Upper lobe of left lung (tissue), 6 donors: ENCODE measurements at regions not wholly inside any gene's neighbourhood (a gene's known extent, or its start where the extent isn't known, plus 50 kb on each side); places are given as distances from the start of the nearest gene placed in this dataset.
"Not testable (repeated sequence)": the region's sequence is repeated elsewhere in the genome, so short reads cannot be mapped to it uniquely, and the experiment has no call there.

Experiments
- ATAC-seq, 2 donors: fragments of 200-7000 bp; cut with Tn5 transposase; one replicate each; pipeline ENCODE4 v1.9.1; 2022; ENCODE audit warnings: mild to moderate bottlenecking in 2 of 2, moderate library complexity in 2 of 2; ENCODE audit not compliant: low FRiP score in 2 of 2
- DNase-seq, 2 donors: peaks; one replicate each; pipeline ENCODE4 v3.0.0-alpha.2; 2019 to 2020
- H3K27ac ChIP-seq, 4 donors: fragments of 200-600 bp; sonication (generic); one replicate each; pipeline ENCODE4 v1.5.1; 2016 to 2019
- H3K27me3 ChIP-seq, 4 donors: fragments of 200-600 bp; sonication (generic); one replicate each; pipeline ENCODE4 v1.5.1; 2017 to 2019
- H3K36me3 ChIP-seq, 4 donors: fragments of 200-600 bp; sonication (generic); one replicate each; pipeline ENCODE4 v1.5.1; 2016 to 2019
- H3K4me1 ChIP-seq, 4 donors: fragments of 200-600 bp; sonication (generic); one replicate each; pipeline ENCODE4 v1.5.1; 2018 to 2019
- H3K4me3 ChIP-seq, 4 donors: fragments of 200-600 bp; sonication (generic); one replicate each; pipeline ENCODE4 v1.5.1; 2017 to 2019; ENCODE audit warnings: mild to moderate bottlenecking in 2 of 4, moderate library complexity in 1 of 4
- H3K9me3 ChIP-seq, 4 donors: fragments of 200-600 bp; sonication (generic); one replicate each; pipeline ENCODE4 v1.5.1; 2018 to 2019
- CTCF ChIP-seq, 6 experiments: fragments of 450-650 bp in 4 of 6; fragments of 200-600 bp in 2 of 6; sonication (generic) in 2 of 6; IDR thresholded peaks; one replicate each; pipeline ENCODE4 v1.5.1; 2016 to 2019; ENCODE audit warnings: antibody characterized with exemption in 6 of 6
- EP300 ChIP-seq, 4 donors: sonication (generic); formaldehyde crosslinking; IDR thresholded peaks; one replicate each; pipeline ENCODE4 v1.5.1; 2017; ENCODE audit warnings: antibody characterized with exemption in 4 of 4, control low read depth in 2 of 4
- POLR2A ChIP-seq, 4 donors: fragments of 450-650 bp; IDR thresholded peaks; one replicate each; pipeline ENCODE4 v1.5.1; 2016 to 2017; ENCODE audit warnings: antibody characterized with exemption in 4 of 4, mild to moderate bottlenecking in 2 of 4
- POLR2AphosphoS5 ChIP-seq, 2 donors: sonication (generic); formaldehyde crosslinking; IDR thresholded peaks; one replicate each; pipeline ENCODE4 v1.5.1; 2017; ENCODE audit warnings: antibody characterized with exemption in 2 of 2
- WGBS, 2 donors: methylation state at CpG; one replicate each; pipeline ENCODE4 v1.1.5; 2017 to 2018; 5-methylcytosine and 5-hydroxymethylcytosine counted together
- donor health status: DM: no; HTN: no; CAD: no; lungs with moderate emphysema.
- donor health status: DM: no; HTN: yes; CAD: no; lungs with severe emphysema.

- no peaks in the 10 kb centered on the region for H3K36me3 ChIP-seq
- no peaks in the 10 kb centered on the region for H3K9me3 ChIP-seq
- H3K4me1 ChIP-seq: peaks cover 9 to 14% (median 11%) of the 10 kb centered on the region in 4 donors
- H3K27me3 ChIP-seq: no peaks in the 10 kb centered on the region
- WGBS, 2 donors: 79 to 87% methylated on average over 12 of the region's 12 CpGs
- TF ChIP-seq CTCF (IDR thresholded peaks at IDR 0.05) (no peak), POLR2AphosphoS5 (IDR thresholded peaks at IDR 0.05) (no peak), EP300 (IDR thresholded peaks at IDR 0.05) (no peak), POLR2A (IDR thresholded peaks at IDR 0.05) (no peak)
- DNase-seq (peak in 1 of 2 donors; percentile 30), ATAC-seq (no peak)
- H3K4me3 ChIP-seq: peak overlapping the region in 3 of 4 donors; percentile 17 to 46 (median 43)
- H3K27ac ChIP-seq: peak overlapping the region in 2 of 4 donors; percentile 62 to 75
Measured at GRCh38 chr2:44086629-44087028, 82.0 kb upstream of the PPM1B start.

GRCh38 chr2:44087036-44087713 lies 81.5 kb upstream of the PPM1B start:
- TF ChIP-seq POLR2A (IDR thresholded peaks at IDR 0.05) (no peak), CTCF (IDR thresholded peaks at IDR 0.05) (peak; percentile 83 to 94 (median 92)), POLR2AphosphoS5 (IDR thresholded peaks at IDR 0.05) (peak in 1 of 2 donors; percentile 44), EP300 (IDR thresholded peaks at IDR 0.05) (peak in 1 of 4 donors; percentile 37)
- H3K9me3 ChIP-seq: no peaks in the 10 kb centered on the region
- DNase-seq: peak; percentile 94
- H3K4me3 ChIP-seq: peak overlapping the region in 3 of 4 donors; percentile 17 to 46 (median 43)
- H3K27me3 ChIP-seq: no peaks in the 10 kb centered on the region
- no peaks in the 10 kb centered on the region for H3K36me3 ChIP-seq
- H3K27ac ChIP-seq: peak overlapping the region in 3 of 4 donors; percentile 22 to 75 (median 62)
- H3K4me1 ChIP-seq: peaks cover 9 to 14% (median 11%) of the 10 kb centered on the region in 4 donors
- 6 to 9% methylated on average over 25 to 29 of the region's 29 CpGs for WGBS, 2 donors
- ATAC-seq: peak; percentile 96 to 98

GRCh38 chr2:44087714-44088092 lies 81.0 kb upstream of the PPM1B start:
- Histone ChIP-seq H3K36me3 (no peaks in the 10 kb centered on the region), H3K4me1 (peaks cover 9 to 14% (median 11%) of the 10 kb centered on the region in 4 donors), H3K4me3 (peak overlapping the region in 3 of 4 donors; percentile 17 to 46 (median 43)), H3K27ac (peak overlapping the region in 3 of 4 donors; percentile 22 to 75 (median 62)), H3K9me3 (no peaks in the 10 kb centered on the region), H3K27me3 (no peaks in the 10 kb centered on the region)
- 65 to 73% methylated on average over 4 of the region's 4 CpGs for WGBS, 2 donors
- ATAC-seq (no peak), DNase-seq (no peak)
- no peak for TF ChIP-seq POLR2AphosphoS5 (IDR thresholded peaks at IDR 0.05)
- TF ChIP-seq POLR2A (IDR thresholded peaks at IDR 0.05): no peak
- TF ChIP-seq CTCF (IDR thresholded peaks at IDR 0.05): no peak
- no peak for TF ChIP-seq EP300 (IDR thresholded peaks at IDR 0.05)

GRCh38 chr2:44092519-44092918 lies 76.2 kb upstream of the PPM1B start:
- H3K36me3 ChIP-seq, H3K27me3 ChIP-seq, H3K9me3 ChIP-seq, H3K4me1 ChIP-seq, DNase-seq, ATAC-seq, H3K4me3 ChIP-seq, H3K27ac ChIP-seq: not testable (repeated sequence)
- 96 to 97% methylated on average over 5 of the region's 5 CpGs for WGBS, 2 donors

- no peaks in the 10 kb centered on the region for H3K4me1 ChIP-seq
- no peak overlapping the region for H3K4me3 ChIP-seq
- ATAC-seq (no peak), DNase-seq (no peak)
- 89 to 92% methylated on average over 3 of the region's 3 CpGs for WGBS, 2 donors
- H3K27ac ChIP-seq: no peak overlapping the region
- H3K9me3 ChIP-seq: no peaks in the 10 kb centered on the region
- no peaks in the 10 kb centered on the region for H3K27me3 ChIP-seq
- no peaks in the 10 kb centered on the region for H3K36me3 ChIP-seq
- TF ChIP-seq POLR2AphosphoS5 (IDR thresholded peaks at IDR 0.05) (no peak), POLR2A (IDR thresholded peaks at IDR 0.05) (no peak), CTCF (IDR thresholded peaks at IDR 0.05) (no peak), EP300 (IDR thresholded peaks at IDR 0.05) (no peak)
Measured at GRCh38 chr2:44093970-44094369, 74.7 kb upstream of the PPM1B start.
